HG03280 (cell line): ENCODE measurements at regions not wholly inside any gene's neighbourhood (a gene's known extent, or its start where the extent isn't known, plus 50 kb on each side); places are given as distances from the start of the nearest gene placed in this dataset.
A peak's percentile ranks its signal among the peaks of the same experiment; 100 is the strongest.

ENCODE experiments used
- ATAC-seq: cut with Tn5 transposase; IDR thresholded peaks from one replicate; pipeline ENCODE4 v1.9.1; 2021; ENCODE audit warnings: mild to moderate bottlenecking, moderate library complexity; ENCODE audit not compliant: unreplicated experiment

DNA sequence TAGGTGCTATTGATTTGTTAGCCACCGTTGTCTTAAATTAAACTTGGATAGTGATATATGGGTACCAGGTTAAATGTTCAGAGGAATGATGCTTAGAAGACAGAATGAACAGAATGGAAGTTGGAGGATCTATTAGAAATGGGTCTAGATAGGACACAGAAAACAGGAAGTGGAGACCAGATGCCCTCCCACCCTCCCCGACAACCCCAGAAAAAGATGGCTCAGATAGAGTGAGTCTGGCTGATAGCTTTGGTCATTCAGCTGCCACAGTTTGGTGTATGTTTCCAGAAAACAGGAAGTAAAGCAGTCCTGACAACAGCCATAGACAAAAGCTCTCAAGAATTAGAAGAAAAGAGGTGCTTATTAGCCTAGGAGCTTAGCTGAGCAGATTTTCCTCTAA lies 71.5 kb upstream of the DSG1 start:
- no peak for ATAC-seq

DNA sequence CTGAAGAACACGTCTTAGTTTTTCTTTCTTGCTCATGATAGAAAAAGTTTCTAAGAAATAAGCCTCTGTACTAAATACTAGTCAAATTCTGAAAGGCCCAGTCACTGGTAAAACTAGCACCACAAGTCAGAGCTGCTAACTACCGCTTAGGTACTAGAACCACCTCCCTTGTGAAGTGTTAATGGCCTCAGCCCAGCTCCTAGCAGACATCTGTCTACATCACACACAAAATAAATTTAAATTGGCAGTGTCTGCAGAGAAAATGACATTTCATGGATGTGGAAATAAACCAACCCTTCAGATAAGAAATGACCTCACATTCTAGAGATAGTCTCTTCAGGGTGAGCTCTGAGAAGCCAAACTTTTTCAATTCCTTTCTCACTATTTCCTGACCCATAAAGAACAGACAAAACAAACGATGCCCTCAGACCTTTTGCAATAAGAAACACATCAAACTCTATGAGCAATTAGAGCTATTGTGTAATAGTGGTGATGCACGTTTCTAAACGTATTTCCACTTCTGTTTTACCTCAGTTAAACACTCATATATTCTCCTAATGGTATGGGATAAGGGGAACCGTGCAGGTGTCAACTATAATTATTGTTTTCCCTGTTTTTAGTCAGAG lies 70.3 kb upstream of the DSG1 start:
- no peak for ATAC-seq

DNA sequence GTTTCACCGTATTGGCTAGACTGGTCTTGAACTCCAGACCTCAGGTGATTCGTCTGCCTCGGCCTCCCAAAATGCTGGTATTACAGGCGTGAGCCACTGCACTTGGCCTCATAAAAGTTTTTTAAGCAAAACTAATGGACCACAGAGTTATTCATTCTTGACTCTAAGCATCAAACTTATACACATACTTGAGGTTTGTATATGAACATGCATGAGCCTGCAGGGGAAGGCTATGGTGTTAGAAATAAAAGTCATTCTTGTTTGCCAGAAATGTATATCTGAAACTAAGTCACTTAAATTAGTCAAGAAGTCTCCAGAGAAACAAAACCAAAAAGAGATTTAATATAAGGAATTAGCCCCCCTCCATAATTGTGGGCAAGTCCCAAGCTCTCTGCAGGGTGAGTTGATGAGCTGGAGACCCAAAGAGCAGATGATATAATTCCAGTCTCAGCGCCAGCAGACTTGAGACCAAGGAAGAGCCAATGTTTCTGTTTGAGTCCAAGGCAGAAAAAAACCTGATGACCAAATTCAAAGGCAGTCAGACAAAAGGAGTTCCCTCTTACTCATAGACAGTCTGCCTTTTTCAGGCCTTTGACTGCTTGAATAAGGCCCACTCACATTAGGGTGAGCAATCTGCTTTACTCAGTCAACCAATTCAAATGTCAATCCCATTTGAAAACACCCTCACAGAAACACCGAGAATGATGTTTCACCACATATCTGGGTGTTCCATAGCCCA lies 69.0 kb upstream of the DSG1 start:
- ATAC-seq, result no peak

DNA sequence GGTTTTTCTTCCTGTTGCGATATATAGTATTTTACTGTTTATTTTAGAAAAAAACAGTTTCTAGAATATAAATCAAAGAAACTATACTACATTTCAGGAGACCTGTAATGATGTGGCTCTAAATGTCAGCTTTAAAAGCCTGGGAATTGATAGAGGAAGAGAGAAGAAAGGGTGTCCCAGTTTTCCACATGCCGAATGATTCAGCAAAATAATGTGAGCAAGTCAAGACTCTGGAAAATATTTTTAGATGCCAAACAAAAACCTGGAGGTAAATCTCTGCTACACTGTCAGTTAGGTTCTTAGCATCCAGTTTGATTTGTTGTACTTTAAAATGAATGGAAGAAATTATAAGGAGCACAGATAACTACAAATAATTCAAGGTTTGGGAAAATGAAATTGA lies 67.1 kb upstream of the DSG1 start:
- no peak for ATAC-seq

DNA sequence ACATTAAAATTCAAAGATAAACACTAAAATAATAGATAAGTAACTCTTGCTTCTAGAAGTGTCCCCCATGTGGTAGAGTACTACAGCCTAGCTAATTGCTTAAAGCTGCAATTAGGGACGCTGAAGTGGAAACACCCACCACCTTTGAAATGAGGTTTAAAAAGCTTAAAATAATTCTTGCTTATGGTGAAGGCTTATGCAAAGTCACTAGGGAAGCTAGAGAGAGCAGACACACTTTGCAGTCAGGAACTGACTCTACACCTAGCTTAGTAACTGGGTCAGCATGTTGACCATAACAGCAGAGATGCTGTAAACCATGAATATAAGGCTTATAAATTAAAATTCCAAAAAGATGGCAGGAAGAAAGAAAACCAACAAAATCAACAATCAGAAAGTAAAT lies 65.4 kb upstream of the DSG1 start:
- ATAC-seq, result no peak

DNA sequence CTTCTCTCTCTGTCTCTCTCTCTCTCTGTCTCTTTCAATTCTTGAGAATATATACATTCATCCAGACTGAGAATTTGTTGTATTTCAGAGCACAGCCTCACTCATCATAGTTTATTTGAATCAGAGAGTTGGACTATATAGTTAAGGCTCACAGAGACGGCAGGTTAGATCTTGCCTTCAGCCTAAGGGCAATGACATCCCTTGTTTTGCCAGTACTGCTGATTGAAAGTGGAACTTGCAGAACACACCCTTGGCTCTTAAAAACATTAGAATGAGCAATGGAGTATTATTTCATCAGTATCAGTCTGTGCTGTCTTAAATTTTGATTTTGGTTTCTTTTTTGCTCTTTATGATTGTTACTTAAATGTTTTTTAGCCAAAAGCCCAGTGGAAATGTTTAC lies 62.0 kb upstream of the DSG1 start:
- no peak for ATAC-seq

DNA sequence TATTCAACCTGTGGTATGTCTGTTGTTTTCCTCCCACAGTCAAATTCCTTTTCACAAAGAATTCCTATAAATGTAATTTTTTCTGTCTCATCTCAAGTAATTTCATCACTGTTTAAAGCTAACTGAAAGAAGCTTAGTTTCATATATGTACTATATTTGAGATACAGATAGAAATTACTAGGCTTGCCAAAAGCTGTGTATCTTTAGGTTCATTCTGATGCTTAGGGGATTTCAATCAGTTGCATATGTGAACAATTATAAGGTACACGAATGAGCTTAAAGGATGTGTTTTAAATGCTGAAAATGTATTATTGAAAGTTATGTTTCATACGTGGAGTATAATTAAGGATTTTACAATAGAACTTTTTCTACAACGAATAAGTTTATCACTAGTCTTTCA lies 59.2 kb upstream of the DSG1 start:
- ATAC-seq, result no peak

DNA sequence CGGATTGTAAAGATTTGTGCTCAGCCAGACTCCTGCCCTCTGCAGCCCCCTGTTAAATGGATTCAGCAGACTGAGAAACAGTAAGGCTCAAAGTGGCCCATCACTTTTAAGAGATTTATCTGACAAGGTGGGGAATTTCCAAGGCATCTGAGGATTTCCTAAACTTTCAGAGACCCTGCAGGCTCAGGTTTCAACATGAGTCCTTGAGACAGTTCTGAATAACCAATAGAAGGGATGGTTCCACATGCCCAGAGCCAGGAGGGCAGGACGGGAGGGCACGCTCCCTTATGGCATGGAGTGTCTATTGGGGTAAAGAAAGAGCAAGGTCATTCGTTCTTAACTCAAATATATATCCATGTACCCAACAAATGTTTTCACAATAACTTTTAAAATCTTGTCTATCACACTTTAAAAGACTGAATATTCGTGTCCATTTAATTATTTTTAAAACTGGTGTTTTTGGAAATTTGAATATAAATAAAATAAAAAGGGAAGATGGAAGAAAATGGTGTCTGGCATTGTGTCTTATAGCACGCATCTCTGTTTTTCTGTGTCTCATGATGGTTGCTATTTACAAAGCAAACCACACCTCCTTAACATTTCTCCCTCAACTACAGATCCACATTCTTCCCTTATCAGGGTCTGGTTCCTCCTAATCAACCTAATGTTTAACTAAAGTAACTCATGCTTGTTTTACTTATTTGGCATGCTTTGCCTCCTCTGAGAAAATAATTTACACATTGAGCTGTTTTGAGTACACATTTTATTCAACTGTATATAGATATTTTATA lies 56.0 kb upstream of the DSG1 start:
- ATAC-seq, result no peak

DNA sequence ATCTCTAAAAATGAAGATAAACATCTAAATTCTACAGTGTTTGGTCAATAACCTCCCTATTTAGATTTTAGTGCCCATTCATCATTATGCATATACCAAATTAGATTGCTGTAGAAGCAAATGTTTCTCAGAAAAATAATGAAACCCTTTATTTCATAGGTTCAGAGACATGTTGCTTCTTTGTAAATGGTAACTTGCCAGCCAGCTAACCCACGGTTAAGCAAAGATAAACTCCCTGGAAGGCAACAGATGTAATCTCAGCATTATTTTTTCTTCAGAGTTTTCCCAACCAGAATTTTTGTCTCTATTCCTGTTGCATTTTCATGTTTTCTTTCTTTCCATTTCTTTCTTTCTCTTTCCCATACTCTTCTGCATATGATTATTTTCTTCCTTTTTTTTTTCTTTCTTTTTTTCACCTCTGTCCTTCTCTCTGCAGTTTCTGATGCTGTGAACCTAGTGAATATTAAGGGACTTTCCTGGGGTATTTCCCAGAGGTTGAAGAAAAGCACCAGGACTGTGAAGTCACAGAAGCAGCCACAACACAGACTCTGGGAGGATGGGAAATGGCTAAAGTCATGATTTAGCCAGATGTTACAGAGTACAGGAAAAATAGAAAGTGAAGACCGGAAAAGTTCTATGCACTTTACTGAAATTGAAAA lies 50.0 kb upstream of the DSG1 start:
- ATAC-seq, result peak; percentile 61
